HCT116 (cell line): ENCODE measurements at regions not wholly inside any gene's neighbourhood (a gene's known extent, or its start where the extent isn't known, plus 50 kb on each side); places are given as distances from the start of the nearest gene placed in this dataset.

ENCODE experiments used
- ATAC-seq: fragments of 200-7000 bp; cut with Tn5 transposase; 2 replicates; pipeline ENCODE4 v1.9.1; 2020; ENCODE audit warnings: mild to moderate bottlenecking, moderate library complexity
- BruUV-seq: library from RNA; stranded (reverse); fragments of 400-500 nt; replicated peaks from 2 replicates; lab custom pipeline; 2021; lab: Mats Ljungman, UMichigan
- CTCF ChIA-PET: fragments of 300-600 bp; sonication (Branson Sonifier 250); formaldehyde crosslinking; loops from one replicate; lab custom pipeline; 2021; ENCODE audit warnings: antibody characterized with exemption; lab: Charles Lee
- POLR2A ChIA-PET: fragments of 300-600, 350-600 bp; sonication (Branson Sonifier 250); formaldehyde crosslinking; loops from one replicate; lab custom pipeline; 2021; ENCODE audit warnings: antibody characterized with exemption; lab: Charles Lee
- RAD21 ChIA-PET, 2 experiments: fragments of 300-600 bp; sonication (Branson Sonifier 250); formaldehyde crosslinking; loops; one replicate each; lab custom pipeline; 2023; ENCODE audit warnings: low total read pairs in 2 of 2; ENCODE audit not compliant: uncharacterized antibody in 2 of 2, unreplicated experiment in 2 of 2, low non-redundant PET in 1 of 2; lab: Charles Lee
- DNase-seq: peaks from one replicate; pipeline ENCODE4 v3.0.0-alpha.2; 2010; ENCODE audit warnings: low read depth, low spot score
- H2AFZ ChIP-seq: fragments of 200-600 bp; shearing (Covaris generic), sonication (generic); 2 replicates; pipeline ENCODE4 v1.6.1; 2017; ENCODE audit warnings: low read depth, mixed run types, mixed read lengths, antibody characterized with exemption, low read length; ENCODE audit not compliant: poor library complexity, severe bottlenecking
- H3K27ac ChIP-seq: 2 replicates; pipeline ENCODE4 v1.5.1; 2012; ENCODE audit warnings: low read depth, low read length
- H3K27me3 ChIP-seq: fragments of 200-600 bp; sonication (generic); 2 replicates; pipeline ENCODE4 v1.6.1; 2016; ENCODE audit warnings: mixed run types, low read length, mixed read lengths; ENCODE audit not compliant: insufficient read depth
- H3K36me3 ChIP-seq, 2 experiments: fragments of 200-500 bp in 1 of 2; fragments of 200-600 bp in 1 of 2; sonication (Bioruptor generic) in 1 of 2; sonication (generic) in 1 of 2; 2 replicates each; pipeline versions ENCODE4 v1.5.1 to v1.6.1; 2014 to 2016; ENCODE audit warnings: low read length in 2 of 2, inconsistent platforms in 1 of 2, mixed read lengths in 1 of 2, mixed run types in 1 of 2; ENCODE audit not compliant: insufficient read depth in 2 of 2, control insufficient read depth in 1 of 2
- H3K4me1 ChIP-seq, 2 experiments: fragments of 200-600 bp in 1 of 2; sonication (generic) in 1 of 2; 2 replicates each; pipeline versions ENCODE4 v1.5.1 to v1.6.1; 2012 to 2017; ENCODE audit warnings: low read length in 2 of 2, inconsistent platforms in 1 of 2, mild to moderate bottlenecking in 1 of 2, mixed read lengths in 1 of 2, mixed run types in 1 of 2, moderate library complexity in 1 of 2; ENCODE audit not compliant: insufficient read depth in 2 of 2, control insufficient read depth in 1 of 2
- H3K4me2 ChIP-seq: fragments of 200-600 bp; sonication (generic); 2 replicates; pipeline ENCODE4 v1.6.1; 2017; ENCODE audit warnings: mixed run types, low read length, mixed read lengths
- H3K4me3 ChIP-seq, 2 experiments: fragments of 200-600 bp in 1 of 2; sonication (generic) in 1 of 2; replicated peaks in 1 of 2; 2 replicates each; pipeline ENCODE4 v1.5.1; 2011 to 2016; ENCODE audit warnings: low read length in 2 of 2, control low read depth in 1 of 2, low read depth in 1 of 2, mild to moderate bottlenecking in 1 of 2, mixed read lengths in 1 of 2, mixed run types in 1 of 2
- H3K79me2 ChIP-seq: fragments of 200-600 bp; sonication (generic); 2 replicates; pipeline ENCODE4 v1.6.1; 2017; ENCODE audit warnings: mild to moderate bottlenecking, mixed run types, low read length, moderate library complexity, mixed read lengths; ENCODE audit not compliant: insufficient read depth
- H3K9ac ChIP-seq: fragments of 200-600 bp; sonication (generic); 2 replicates; pipeline ENCODE4 v1.6.1; 2016; ENCODE audit warnings: low read length, mixed read lengths
- H3K9me2 ChIP-seq: fragments of 200-600 bp; sonication (generic), shearing (Covaris generic); 2 replicates; pipeline ENCODE4 v1.6.1; 2017; ENCODE audit warnings: mixed run types, mild to moderate bottlenecking, moderate library complexity; ENCODE audit not compliant: insufficient read depth
- H3K9me3 ChIP-seq, 2 experiments: fragments of 200-500 bp in 1 of 2; fragments of 200-600 bp in 1 of 2; sonication (Bioruptor generic) in 1 of 2; sonication (generic) in 1 of 2; 2 replicates each; pipeline ENCODE4 v1.6.1; 2014 to 2017; ENCODE audit warnings: low read length in 2 of 2, mixed read lengths in 2 of 2, inconsistent platforms in 1 of 2, low read depth in 1 of 2, mild to moderate bottlenecking in 1 of 2, mixed run types in 1 of 2, moderate library complexity in 1 of 2; ENCODE audit not compliant: control insufficient read depth in 1 of 2, insufficient read depth in 1 of 2
- H4K20me1 ChIP-seq: fragments of 200-600 bp; sonication (generic), shearing (Covaris generic); 2 replicates; pipeline ENCODE4 v1.6.1; 2017; ENCODE audit warnings: mixed run types, mild to moderate bottlenecking, moderate library complexity; ENCODE audit not compliant: insufficient read depth
- CBX3 ChIP-seq: IDR thresholded peaks from 2 replicates; pipeline ENCODE4 v1.6.1; 2012; ENCODE audit warnings: low read depth
- CEBPB ChIP-seq: IDR thresholded peaks from 2 replicates; pipeline ENCODE4 v1.6.1; 2012; ENCODE audit warnings: low read depth
- ELF1 ChIP-seq: IDR thresholded peaks from 2 replicates; pipeline ENCODE4 v1.6.1; 2012; ENCODE audit warnings: low read depth, borderline replicate concordance
- EZH2 ChIP-seq: fragments of 200-600 bp; sonication (generic); IDR thresholded peaks from 2 replicates; pipeline ENCODE4 v1.6.1; 2017; ENCODE audit warnings: antibody characterized with exemption, mixed run types
- EZH2phosphoT487 ChIP-seq: fragments of 200-600 bp; IDR thresholded peaks from 2 replicates; pipeline ENCODE4 v1.6.1; 2018; ENCODE audit warnings: antibody characterized with exemption, borderline replicate concordance
- FOSL1 ChIP-seq: IDR thresholded peaks from 2 replicates; pipeline ENCODE4 v1.6.1; 2012; ENCODE audit warnings: low read depth
- JUND ChIP-seq: IDR thresholded peaks from 2 replicates; pipeline ENCODE4 v1.6.1; 2012
- POLR2A ChIP-seq: IDR thresholded peaks from 2 replicates; pipeline ENCODE4 v1.7.0; 2011; ENCODE audit warnings: borderline replicate concordance; ENCODE audit not compliant: insufficient read depth, insufficient read length; ENCODE audit errors: extremely low read depth
- POLR2AphosphoS5 ChIP-seq: IDR thresholded peaks from 2 replicates; pipeline ENCODE4 v1.6.1; 2011; ENCODE audit warnings: mild to moderate bottlenecking, low read depth, low read length, moderate library complexity
- RAD21 ChIP-seq: IDR thresholded peaks from 2 replicates; pipeline ENCODE4 v1.6.1; 2012; ENCODE audit warnings: low read depth, mild to moderate bottlenecking
- SIN3A ChIP-seq: IDR thresholded peaks from 2 replicates; pipeline ENCODE4 v1.6.1; 2012; ENCODE audit warnings: low read depth
- SP1 ChIP-seq: IDR thresholded peaks from 2 replicates; pipeline ENCODE4 v1.6.1; 2012; ENCODE audit warnings: low read depth
- TCF7L2 ChIP-seq: IDR thresholded peaks from 2 replicates; pipeline ENCODE4 v1.7.0; 2011; ENCODE audit warnings: borderline replicate concordance, inconsistent platforms; ENCODE audit not compliant: insufficient read depth, insufficient read length; ENCODE audit errors: extremely low read depth
- YY1 ChIP-seq: IDR thresholded peaks from 2 replicates; pipeline ENCODE4 v1.6.1; 2011; ENCODE audit warnings: low read length, low read depth, moderate library complexity, mild to moderate bottlenecking; ENCODE audit not compliant: insufficient replicate concordance; ENCODE audit errors: extremely low read depth
- ZFX ChIP-seq: fragments of 450-650 bp; IDR thresholded peaks from 2 replicates; pipeline ENCODE4 v1.6.1; 2017
- ZNF274 ChIP-seq: fragments of 200-500 bp; sonication (Bioruptor generic); IDR thresholded peaks from 2 replicates; pipeline ENCODE4 v1.6.1; 2014; ENCODE audit warnings: mild to moderate bottlenecking, low read depth, low read length, inconsistent platforms
- intact Hi-C: fragments of 100-400 bp; cut with micrococcal nuclease; formaldehyde crosslinking; loops from 2 replicates; pipeline ENCODE4 v1.10.0; 2022
- TF ChIP-seq, protein P1 (sequence below): IDR thresholded peaks from 2 replicates; pipeline ENCODE4 v1.6.1; 2012; ENCODE audit warnings: low read depth
- TF ChIP-seq, protein P2 (sequence below), 3 experiments: fragments of 200-600 bp in 1 of 3; sonication (generic) in 1 of 3; IDR thresholded peaks in 2 of 3; conservative IDR thresholded peaks in 1 of 3; 2 replicates each; pipeline ENCODE4 v1.5.1; 2012 to 2017; ENCODE audit warnings: low read depth in 2 of 3, low read length in 2 of 3, antibody characterized with exemption in 1 of 3, borderline replicate concordance in 1 of 3, control low read depth in 1 of 3, mild to moderate bottlenecking in 1 of 3, mixed read lengths in 1 of 3, mixed run types in 1 of 3, moderate library complexity in 1 of 3; ENCODE audit not compliant: insufficient read depth in 1 of 3
- TF ChIP-seq, protein P3 (sequence below): IDR thresholded peaks from 2 replicates; pipeline ENCODE4 v1.6.1; 2012
- TF ChIP-seq, protein P4 (sequence below): IDR thresholded peaks from 2 replicates; pipeline ENCODE4 v1.6.1; 2011; ENCODE audit warnings: mild to moderate bottlenecking, low read length, moderate library complexity; ENCODE audit not compliant: insufficient replicate concordance; ENCODE audit errors: extremely low read depth

DNA sequence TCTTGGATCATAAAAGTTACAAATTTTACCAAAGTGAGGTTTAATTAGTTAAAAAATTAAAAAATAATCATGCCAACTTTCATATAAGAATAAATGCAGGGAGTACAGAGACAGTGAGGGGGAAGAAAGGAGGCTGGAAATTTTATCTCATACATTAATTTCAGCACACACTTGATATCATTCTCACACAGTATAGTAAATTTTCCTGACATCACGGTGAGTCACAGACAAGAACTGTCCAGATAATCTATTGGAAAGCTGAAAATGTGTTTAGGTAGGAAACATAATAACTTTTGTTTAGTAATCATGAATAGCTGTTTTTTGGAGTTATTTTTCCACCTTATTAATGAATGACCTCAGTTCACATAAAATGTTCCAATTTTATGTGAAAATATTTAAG, 1204.8 kb downstream of the GALC start:
- Histone ChIP-seq H2AFZ (no peak overlapping the region), H3K9me2 (no peaks in the 10 kb centered on the region), H4K20me1 (no peaks in the 10 kb centered on the region), H3K4me2 (no peak overlapping the region), H3K9me3 (peaks cover 6 to 20% of the 10 kb centered on the region in 2 experiments; a peak in 2 of 4 replicates), H3K27ac (no peak overlapping the region), H3K36me3 (no peaks in the 10 kb centered on the region), H3K4me1 (no peaks in the 10 kb centered on the region), H3K9ac (no peak overlapping the region), H3K27me3 (no peaks in the 10 kb centered on the region), H3K79me2 (no peaks in the 10 kb centered on the region), H3K4me3 (no peak overlapping the region)
- intact Hi-C loops = no loop called here
- BruUV-seq = no TSS peak
- ChIA-PET POLR2A (no interaction called here), CTCF (no interaction called here), RAD21 (no interaction called here)
- DNase-seq (no peak), ATAC-seq (no peak)
- TF ChIP-seq POLR2AphosphoS5 (no peak), CEBPB (no peak), ZFX (no peak), TCF7L2 (no peak), YY1 (no peak), JUND (no peak), EZH2phosphoT487 (no peak), RAD21 (no peak), SP1 (no peak), CBX3 (no peak), POLR2A (no peak), SIN3A (no peak), ELF1 (no peak), FOSL1 (no peak), EZH2 (no peak), ZNF274 (no peak)
- TF ChIP-seq, protein P1, sequence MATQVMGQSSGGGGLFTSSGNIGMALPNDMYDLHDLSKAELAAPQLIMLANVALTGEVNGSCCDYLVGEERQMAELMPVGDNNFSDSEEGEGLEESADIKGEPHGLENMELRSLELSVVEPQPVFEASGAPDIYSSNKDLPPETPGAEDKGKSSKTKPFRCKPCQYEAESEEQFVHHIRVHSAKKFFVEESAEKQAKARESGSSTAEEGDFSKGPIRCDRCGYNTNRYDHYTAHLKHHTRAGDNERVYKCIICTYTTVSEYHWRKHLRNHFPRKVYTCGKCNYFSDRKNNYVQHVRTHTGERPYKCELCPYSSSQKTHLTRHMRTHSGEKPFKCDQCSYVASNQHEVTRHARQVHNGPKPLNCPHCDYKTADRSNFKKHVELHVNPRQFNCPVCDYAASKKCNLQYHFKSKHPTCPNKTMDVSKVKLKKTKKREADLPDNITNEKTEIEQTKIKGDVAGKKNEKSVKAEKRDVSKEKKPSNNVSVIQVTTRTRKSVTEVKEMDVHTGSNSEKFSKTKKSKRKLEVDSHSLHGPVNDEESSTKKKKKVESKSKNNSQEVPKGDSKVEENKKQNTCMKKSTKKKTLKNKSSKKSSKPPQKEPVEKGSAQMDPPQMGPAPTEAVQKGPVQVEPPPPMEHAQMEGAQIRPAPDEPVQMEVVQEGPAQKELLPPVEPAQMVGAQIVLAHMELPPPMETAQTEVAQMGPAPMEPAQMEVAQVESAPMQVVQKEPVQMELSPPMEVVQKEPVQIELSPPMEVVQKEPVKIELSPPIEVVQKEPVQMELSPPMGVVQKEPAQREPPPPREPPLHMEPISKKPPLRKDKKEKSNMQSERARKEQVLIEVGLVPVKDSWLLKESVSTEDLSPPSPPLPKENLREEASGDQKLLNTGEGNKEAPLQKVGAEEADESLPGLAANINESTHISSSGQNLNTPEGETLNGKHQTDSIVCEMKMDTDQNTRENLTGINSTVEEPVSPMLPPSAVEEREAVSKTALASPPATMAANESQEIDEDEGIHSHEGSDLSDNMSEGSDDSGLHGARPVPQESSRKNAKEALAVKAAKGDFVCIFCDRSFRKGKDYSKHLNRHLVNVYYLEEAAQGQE = no peak
- TF ChIP-seq, protein P2, sequence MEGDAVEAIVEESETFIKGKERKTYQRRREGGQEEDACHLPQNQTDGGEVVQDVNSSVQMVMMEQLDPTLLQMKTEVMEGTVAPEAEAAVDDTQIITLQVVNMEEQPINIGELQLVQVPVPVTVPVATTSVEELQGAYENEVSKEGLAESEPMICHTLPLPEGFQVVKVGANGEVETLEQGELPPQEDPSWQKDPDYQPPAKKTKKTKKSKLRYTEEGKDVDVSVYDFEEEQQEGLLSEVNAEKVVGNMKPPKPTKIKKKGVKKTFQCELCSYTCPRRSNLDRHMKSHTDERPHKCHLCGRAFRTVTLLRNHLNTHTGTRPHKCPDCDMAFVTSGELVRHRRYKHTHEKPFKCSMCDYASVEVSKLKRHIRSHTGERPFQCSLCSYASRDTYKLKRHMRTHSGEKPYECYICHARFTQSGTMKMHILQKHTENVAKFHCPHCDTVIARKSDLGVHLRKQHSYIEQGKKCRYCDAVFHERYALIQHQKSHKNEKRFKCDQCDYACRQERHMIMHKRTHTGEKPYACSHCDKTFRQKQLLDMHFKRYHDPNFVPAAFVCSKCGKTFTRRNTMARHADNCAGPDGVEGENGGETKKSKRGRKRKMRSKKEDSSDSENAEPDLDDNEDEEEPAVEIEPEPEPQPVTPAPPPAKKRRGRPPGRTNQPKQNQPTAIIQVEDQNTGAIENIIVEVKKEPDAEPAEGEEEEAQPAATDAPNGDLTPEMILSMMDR (IDR thresholded peaks at IDR 0.05 in 2 of 3, conservative IDR thresholded peaks at IDR 0.05 in 1 of 3; ENCODE audit: borderline replicate concordance in 1 of 3, insufficient read depth in 1 of 3, low read depth in 2 of 3, low read length in 2 of 3) = no peak
- TF ChIP-seq, protein P3, sequence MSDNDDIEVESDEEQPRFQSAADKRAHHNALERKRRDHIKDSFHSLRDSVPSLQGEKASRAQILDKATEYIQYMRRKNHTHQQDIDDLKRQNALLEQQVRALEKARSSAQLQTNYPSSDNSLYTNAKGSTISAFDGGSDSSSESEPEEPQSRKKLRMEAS = no peak
- TF ChIP-seq, protein P4, sequence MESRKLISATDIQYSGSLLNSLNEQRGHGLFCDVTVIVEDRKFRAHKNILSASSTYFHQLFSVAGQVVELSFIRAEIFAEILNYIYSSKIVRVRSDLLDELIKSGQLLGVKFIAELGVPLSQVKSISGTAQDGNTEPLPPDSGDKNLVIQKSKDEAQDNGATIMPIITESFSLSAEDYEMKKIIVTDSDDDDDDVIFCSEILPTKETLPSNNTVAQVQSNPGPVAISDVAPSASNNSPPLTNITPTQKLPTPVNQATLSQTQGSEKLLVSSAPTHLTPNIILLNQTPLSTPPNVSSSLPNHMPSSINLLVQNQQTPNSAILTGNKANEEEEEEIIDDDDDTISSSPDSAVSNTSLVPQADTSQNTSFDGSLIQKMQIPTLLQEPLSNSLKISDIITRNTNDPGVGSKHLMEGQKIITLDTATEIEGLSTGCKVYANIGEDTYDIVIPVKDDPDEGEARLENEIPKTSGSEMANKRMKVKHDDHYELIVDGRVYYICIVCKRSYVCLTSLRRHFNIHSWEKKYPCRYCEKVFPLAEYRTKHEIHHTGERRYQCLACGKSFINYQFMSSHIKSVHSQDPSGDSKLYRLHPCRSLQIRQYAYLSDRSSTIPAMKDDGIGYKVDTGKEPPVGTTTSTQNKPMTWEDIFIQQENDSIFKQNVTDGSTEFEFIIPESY = no peak
